ENCODE measurements at regions not wholly inside any gene's neighbourhood (a gene's known extent, or its start where the extent isn't known, plus 50 kb on each side); places are given as distances from the start of the nearest gene placed in this dataset.

DNA sequence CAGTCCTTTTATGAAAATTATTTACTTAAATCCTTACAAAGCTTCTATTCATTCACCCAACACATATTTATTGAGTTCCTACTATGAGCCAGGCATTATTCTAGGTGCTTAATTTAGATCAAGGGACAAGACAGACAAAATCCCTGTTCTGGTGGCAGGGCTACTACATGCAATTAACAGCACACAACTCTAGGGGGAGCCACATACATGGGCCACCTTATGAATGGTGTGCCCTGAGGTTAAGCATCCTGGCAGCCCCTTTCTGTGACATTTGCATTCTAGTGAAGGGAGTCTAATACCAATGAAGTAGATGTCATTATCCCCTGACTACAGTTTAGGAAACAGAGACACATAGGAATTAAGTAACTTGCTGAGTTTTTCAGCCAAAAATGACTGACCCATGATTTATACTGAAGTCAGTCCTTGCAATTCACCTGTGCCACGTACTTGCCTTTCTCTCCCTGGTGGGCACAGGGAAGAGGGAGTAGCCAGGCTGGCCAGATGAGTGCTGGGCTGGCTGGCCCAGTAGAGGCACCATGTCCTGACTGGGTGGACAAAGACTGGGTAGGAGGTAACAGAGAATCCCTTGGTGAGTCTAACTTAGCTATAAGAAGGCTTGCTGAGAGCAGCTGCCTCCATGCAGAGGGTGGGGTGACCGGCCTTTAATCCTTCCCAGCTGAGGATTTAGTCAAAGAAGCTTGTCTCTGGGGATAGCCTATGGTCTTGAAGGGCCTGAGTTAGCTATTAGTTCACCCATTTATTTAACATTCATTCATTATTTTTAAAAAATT, 52.0 kb upstream of the ELF5 start:
- TF ChIP-seq TAF1 (IDR thresholded peaks at IDR 0.05; ENCODE audit: low read depth) (no peak), YY1 (IDR thresholded peaks at IDR 0.05; ENCODE audit: low read depth) (no peak), CEBPB (IDR thresholded peaks at IDR 0.05) (no peak), CREB1 (IDR thresholded peaks at IDR 0.05; ENCODE audit: low read depth) (no peak), ZBTB7A (IDR thresholded peaks at IDR 0.05; ENCODE audit: low read depth) (no peak), FOXM1 (IDR thresholded peaks at IDR 0.05; ENCODE audit: borderline replicate concordance, low read depth) (no peak), EP300 (IDR thresholded peaks at IDR 0.05; ENCODE audit: borderline replicate concordance) (no peak)
- TF ChIP-seq, protein P1, sequence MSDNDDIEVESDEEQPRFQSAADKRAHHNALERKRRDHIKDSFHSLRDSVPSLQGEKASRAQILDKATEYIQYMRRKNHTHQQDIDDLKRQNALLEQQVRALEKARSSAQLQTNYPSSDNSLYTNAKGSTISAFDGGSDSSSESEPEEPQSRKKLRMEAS (IDR thresholded peaks at IDR 0.05) = no peak
- TF ChIP-seq, protein P2, sequence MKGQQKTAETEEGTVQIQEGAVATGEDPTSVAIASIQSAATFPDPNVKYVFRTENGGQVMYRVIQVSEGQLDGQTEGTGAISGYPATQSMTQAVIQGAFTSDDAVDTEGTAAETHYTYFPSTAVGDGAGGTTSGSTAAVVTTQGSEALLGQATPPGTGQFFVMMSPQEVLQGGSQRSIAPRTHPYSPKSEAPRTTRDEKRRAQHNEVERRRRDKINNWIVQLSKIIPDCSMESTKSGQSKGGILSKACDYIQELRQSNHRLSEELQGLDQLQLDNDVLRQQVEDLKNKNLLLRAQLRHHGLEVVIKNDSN (IDR thresholded peaks at IDR 0.05) = no peak
